ENCODE measurements at regions not wholly inside any gene's neighbourhood (a gene's known extent, or its start where the extent isn't known, plus 50 kb on each side); places are given as distances from the start of the nearest gene placed in this dataset.

DNA sequence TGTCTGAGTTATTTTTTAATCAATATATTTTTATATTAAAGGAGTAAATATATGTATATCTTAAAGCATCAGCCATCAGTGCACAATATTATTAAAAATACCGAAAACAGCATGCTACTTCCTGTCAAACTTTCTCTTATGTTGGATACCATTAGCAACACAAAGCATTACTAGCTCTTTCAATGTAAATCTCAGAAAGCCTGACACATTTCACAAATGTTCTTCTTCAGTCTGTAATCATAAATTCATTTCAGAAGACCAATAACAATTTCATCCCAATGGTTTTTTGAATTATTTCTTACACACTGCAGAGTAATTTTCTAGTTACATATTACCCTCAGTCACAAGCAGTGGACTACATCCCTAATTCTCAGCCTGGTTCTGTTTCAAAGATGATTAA, 226.9 kb downstream of the LRRK2 start:
- TF ChIP-seq, protein P1, sequence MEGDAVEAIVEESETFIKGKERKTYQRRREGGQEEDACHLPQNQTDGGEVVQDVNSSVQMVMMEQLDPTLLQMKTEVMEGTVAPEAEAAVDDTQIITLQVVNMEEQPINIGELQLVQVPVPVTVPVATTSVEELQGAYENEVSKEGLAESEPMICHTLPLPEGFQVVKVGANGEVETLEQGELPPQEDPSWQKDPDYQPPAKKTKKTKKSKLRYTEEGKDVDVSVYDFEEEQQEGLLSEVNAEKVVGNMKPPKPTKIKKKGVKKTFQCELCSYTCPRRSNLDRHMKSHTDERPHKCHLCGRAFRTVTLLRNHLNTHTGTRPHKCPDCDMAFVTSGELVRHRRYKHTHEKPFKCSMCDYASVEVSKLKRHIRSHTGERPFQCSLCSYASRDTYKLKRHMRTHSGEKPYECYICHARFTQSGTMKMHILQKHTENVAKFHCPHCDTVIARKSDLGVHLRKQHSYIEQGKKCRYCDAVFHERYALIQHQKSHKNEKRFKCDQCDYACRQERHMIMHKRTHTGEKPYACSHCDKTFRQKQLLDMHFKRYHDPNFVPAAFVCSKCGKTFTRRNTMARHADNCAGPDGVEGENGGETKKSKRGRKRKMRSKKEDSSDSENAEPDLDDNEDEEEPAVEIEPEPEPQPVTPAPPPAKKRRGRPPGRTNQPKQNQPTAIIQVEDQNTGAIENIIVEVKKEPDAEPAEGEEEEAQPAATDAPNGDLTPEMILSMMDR (IDR thresholded peaks at IDR 0.05; ENCODE audit: insufficient read depth, low read length): no peak
- no peak for TF ChIP-seq POLR2AphosphoS5 (IDR thresholded peaks at IDR 0.05; ENCODE audit: low read depth)
- TF ChIP-seq, protein P2, sequence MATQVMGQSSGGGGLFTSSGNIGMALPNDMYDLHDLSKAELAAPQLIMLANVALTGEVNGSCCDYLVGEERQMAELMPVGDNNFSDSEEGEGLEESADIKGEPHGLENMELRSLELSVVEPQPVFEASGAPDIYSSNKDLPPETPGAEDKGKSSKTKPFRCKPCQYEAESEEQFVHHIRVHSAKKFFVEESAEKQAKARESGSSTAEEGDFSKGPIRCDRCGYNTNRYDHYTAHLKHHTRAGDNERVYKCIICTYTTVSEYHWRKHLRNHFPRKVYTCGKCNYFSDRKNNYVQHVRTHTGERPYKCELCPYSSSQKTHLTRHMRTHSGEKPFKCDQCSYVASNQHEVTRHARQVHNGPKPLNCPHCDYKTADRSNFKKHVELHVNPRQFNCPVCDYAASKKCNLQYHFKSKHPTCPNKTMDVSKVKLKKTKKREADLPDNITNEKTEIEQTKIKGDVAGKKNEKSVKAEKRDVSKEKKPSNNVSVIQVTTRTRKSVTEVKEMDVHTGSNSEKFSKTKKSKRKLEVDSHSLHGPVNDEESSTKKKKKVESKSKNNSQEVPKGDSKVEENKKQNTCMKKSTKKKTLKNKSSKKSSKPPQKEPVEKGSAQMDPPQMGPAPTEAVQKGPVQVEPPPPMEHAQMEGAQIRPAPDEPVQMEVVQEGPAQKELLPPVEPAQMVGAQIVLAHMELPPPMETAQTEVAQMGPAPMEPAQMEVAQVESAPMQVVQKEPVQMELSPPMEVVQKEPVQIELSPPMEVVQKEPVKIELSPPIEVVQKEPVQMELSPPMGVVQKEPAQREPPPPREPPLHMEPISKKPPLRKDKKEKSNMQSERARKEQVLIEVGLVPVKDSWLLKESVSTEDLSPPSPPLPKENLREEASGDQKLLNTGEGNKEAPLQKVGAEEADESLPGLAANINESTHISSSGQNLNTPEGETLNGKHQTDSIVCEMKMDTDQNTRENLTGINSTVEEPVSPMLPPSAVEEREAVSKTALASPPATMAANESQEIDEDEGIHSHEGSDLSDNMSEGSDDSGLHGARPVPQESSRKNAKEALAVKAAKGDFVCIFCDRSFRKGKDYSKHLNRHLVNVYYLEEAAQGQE (IDR thresholded peaks at IDR 0.05; ENCODE audit: insufficient replicate concordance, low read depth): no peak
- TF ChIP-seq GABPA (IDR thresholded peaks at IDR 0.05; ENCODE audit: low read depth): no peak

All from HL-60 (cell line).